HCT116 (cell line): ENCODE measurements at regions not wholly inside any gene's neighbourhood (a gene's known extent, or its start where the extent isn't known, plus 50 kb on each side); places are given as distances from the start of the nearest gene placed in this dataset.
A peak's percentile ranks its signal among the peaks of the same experiment; 100 is the strongest.

Source experiments
- ATAC-seq: fragments of 200-7000 bp; cut with Tn5 transposase; 2 replicates; pipeline ENCODE4 v1.9.1; 2020; ENCODE audit warnings: mild to moderate bottlenecking, moderate library complexity
- BruUV-seq: library from RNA; stranded (reverse); fragments of 400-500 nt; replicated peaks from 2 replicates; lab custom pipeline; 2021; lab: Mats Ljungman, UMichigan
- CTCF ChIA-PET: fragments of 300-600 bp; sonication (Branson Sonifier 250); formaldehyde crosslinking; loops from one replicate; lab custom pipeline; 2021; ENCODE audit warnings: antibody characterized with exemption; lab: Charles Lee
- POLR2A ChIA-PET: fragments of 300-600, 350-600 bp; sonication (Branson Sonifier 250); formaldehyde crosslinking; loops from one replicate; lab custom pipeline; 2021; ENCODE audit warnings: antibody characterized with exemption; lab: Charles Lee
- RAD21 ChIA-PET, 2 experiments: fragments of 300-600 bp; sonication (Branson Sonifier 250); formaldehyde crosslinking; loops; one replicate each; lab custom pipeline; 2023; ENCODE audit warnings: low total read pairs in 2 of 2; ENCODE audit not compliant: uncharacterized antibody in 2 of 2, unreplicated experiment in 2 of 2, low non-redundant PET in 1 of 2; lab: Charles Lee
- DNase-seq: peaks from one replicate; pipeline ENCODE4 v3.0.0-alpha.2; 2010; ENCODE audit warnings: low read depth, low spot score
- H2AFZ ChIP-seq: fragments of 200-600 bp; shearing (Covaris generic), sonication (generic); 2 replicates; pipeline ENCODE4 v1.6.1; 2017; ENCODE audit warnings: low read depth, mixed run types, mixed read lengths, antibody characterized with exemption, low read length; ENCODE audit not compliant: poor library complexity, severe bottlenecking
- H3K27ac ChIP-seq: 2 replicates; pipeline ENCODE4 v1.5.1; 2012; ENCODE audit warnings: low read depth, low read length
- H3K27me3 ChIP-seq: fragments of 200-600 bp; sonication (generic); 2 replicates; pipeline ENCODE4 v1.6.1; 2016; ENCODE audit warnings: mixed run types, low read length, mixed read lengths; ENCODE audit not compliant: insufficient read depth
- H3K36me3 ChIP-seq, 2 experiments: fragments of 200-500 bp in 1 of 2; fragments of 200-600 bp in 1 of 2; sonication (Bioruptor generic) in 1 of 2; sonication (generic) in 1 of 2; 2 replicates each; pipeline versions ENCODE4 v1.5.1 to v1.6.1; 2014 to 2016; ENCODE audit warnings: low read length in 2 of 2, inconsistent platforms in 1 of 2, mixed read lengths in 1 of 2, mixed run types in 1 of 2; ENCODE audit not compliant: insufficient read depth in 2 of 2, control insufficient read depth in 1 of 2
- H3K4me1 ChIP-seq, 2 experiments: fragments of 200-600 bp in 1 of 2; sonication (generic) in 1 of 2; 2 replicates each; pipeline versions ENCODE4 v1.5.1 to v1.6.1; 2012 to 2017; ENCODE audit warnings: low read length in 2 of 2, inconsistent platforms in 1 of 2, mild to moderate bottlenecking in 1 of 2, mixed read lengths in 1 of 2, mixed run types in 1 of 2, moderate library complexity in 1 of 2; ENCODE audit not compliant: insufficient read depth in 2 of 2, control insufficient read depth in 1 of 2
- H3K4me2 ChIP-seq: fragments of 200-600 bp; sonication (generic); 2 replicates; pipeline ENCODE4 v1.6.1; 2017; ENCODE audit warnings: mixed run types, low read length, mixed read lengths
- H3K4me3 ChIP-seq, 2 experiments: fragments of 200-600 bp in 1 of 2; sonication (generic) in 1 of 2; replicated peaks in 1 of 2; 2 replicates each; pipeline ENCODE4 v1.5.1; 2011 to 2016; ENCODE audit warnings: low read length in 2 of 2, control low read depth in 1 of 2, low read depth in 1 of 2, mild to moderate bottlenecking in 1 of 2, mixed read lengths in 1 of 2, mixed run types in 1 of 2
- H3K79me2 ChIP-seq: fragments of 200-600 bp; sonication (generic); 2 replicates; pipeline ENCODE4 v1.6.1; 2017; ENCODE audit warnings: mild to moderate bottlenecking, mixed run types, low read length, moderate library complexity, mixed read lengths; ENCODE audit not compliant: insufficient read depth
- H3K9ac ChIP-seq: fragments of 200-600 bp; sonication (generic); 2 replicates; pipeline ENCODE4 v1.6.1; 2016; ENCODE audit warnings: low read length, mixed read lengths
- H3K9me2 ChIP-seq: fragments of 200-600 bp; sonication (generic), shearing (Covaris generic); 2 replicates; pipeline ENCODE4 v1.6.1; 2017; ENCODE audit warnings: mixed run types, mild to moderate bottlenecking, moderate library complexity; ENCODE audit not compliant: insufficient read depth
- H3K9me3 ChIP-seq, 2 experiments: fragments of 200-500 bp in 1 of 2; fragments of 200-600 bp in 1 of 2; sonication (Bioruptor generic) in 1 of 2; sonication (generic) in 1 of 2; 2 replicates each; pipeline ENCODE4 v1.6.1; 2014 to 2017; ENCODE audit warnings: low read length in 2 of 2, mixed read lengths in 2 of 2, inconsistent platforms in 1 of 2, low read depth in 1 of 2, mild to moderate bottlenecking in 1 of 2, mixed run types in 1 of 2, moderate library complexity in 1 of 2; ENCODE audit not compliant: control insufficient read depth in 1 of 2, insufficient read depth in 1 of 2
- H4K20me1 ChIP-seq: fragments of 200-600 bp; sonication (generic), shearing (Covaris generic); 2 replicates; pipeline ENCODE4 v1.6.1; 2017; ENCODE audit warnings: mixed run types, mild to moderate bottlenecking, moderate library complexity; ENCODE audit not compliant: insufficient read depth
- CBX3 ChIP-seq: IDR thresholded peaks from 2 replicates; pipeline ENCODE4 v1.6.1; 2012; ENCODE audit warnings: low read depth
- EZH2 ChIP-seq: fragments of 200-600 bp; sonication (generic); IDR thresholded peaks from 2 replicates; pipeline ENCODE4 v1.6.1; 2017; ENCODE audit warnings: antibody characterized with exemption, mixed run types
- FOSL1 ChIP-seq: IDR thresholded peaks from 2 replicates; pipeline ENCODE4 v1.6.1; 2012; ENCODE audit warnings: low read depth
- JUND ChIP-seq: IDR thresholded peaks from 2 replicates; pipeline ENCODE4 v1.6.1; 2012
- POLR2A ChIP-seq: IDR thresholded peaks from 2 replicates; pipeline ENCODE4 v1.7.0; 2011; ENCODE audit warnings: borderline replicate concordance; ENCODE audit not compliant: insufficient read depth, insufficient read length; ENCODE audit errors: extremely low read depth
- POLR2AphosphoS5 ChIP-seq: IDR thresholded peaks from 2 replicates; pipeline ENCODE4 v1.6.1; 2011; ENCODE audit warnings: mild to moderate bottlenecking, low read depth, low read length, moderate library complexity
- REST ChIP-seq: IDR thresholded peaks from 2 replicates; pipeline ENCODE4 v1.6.1; 2012; ENCODE audit warnings: low read depth
- SIN3A ChIP-seq: IDR thresholded peaks from 2 replicates; pipeline ENCODE4 v1.6.1; 2012; ENCODE audit warnings: low read depth
- SP1 ChIP-seq: IDR thresholded peaks from 2 replicates; pipeline ENCODE4 v1.6.1; 2012; ENCODE audit warnings: low read depth
- SRF ChIP-seq: IDR thresholded peaks from 2 replicates; pipeline ENCODE4 v1.6.1; 2012; ENCODE audit warnings: low read depth
- ZFX ChIP-seq: fragments of 450-650 bp; IDR thresholded peaks from 2 replicates; pipeline ENCODE4 v1.6.1; 2017
- ZNF274 ChIP-seq: fragments of 200-500 bp; sonication (Bioruptor generic); IDR thresholded peaks from 2 replicates; pipeline ENCODE4 v1.6.1; 2014; ENCODE audit warnings: mild to moderate bottlenecking, low read depth, low read length, inconsistent platforms
- intact Hi-C: fragments of 100-400 bp; cut with micrococcal nuclease; formaldehyde crosslinking; loops from 2 replicates; pipeline ENCODE4 v1.10.0; 2022
- TF ChIP-seq, protein P1 (sequence below), 3 experiments: fragments of 200-600 bp in 1 of 3; sonication (generic) in 1 of 3; IDR thresholded peaks in 2 of 3; conservative IDR thresholded peaks in 1 of 3; 2 replicates each; pipeline ENCODE4 v1.5.1; 2012 to 2017; ENCODE audit warnings: low read depth in 2 of 3, low read length in 2 of 3, antibody characterized with exemption in 1 of 3, borderline replicate concordance in 1 of 3, control low read depth in 1 of 3, mild to moderate bottlenecking in 1 of 3, mixed read lengths in 1 of 3, mixed run types in 1 of 3, moderate library complexity in 1 of 3; ENCODE audit not compliant: insufficient read depth in 1 of 3

GRCh38 chr13:87124785-87125074 is 546.4 kb upstream of the SLITRK5 start:
- Histone ChIP-seq H3K9me3 (no peaks in the 10 kb centered on the region), H3K27me3 (no peaks in the 10 kb centered on the region), H3K4me3 (no peak overlapping the region), H3K79me2 (no peaks in the 10 kb centered on the region), H4K20me1 (no peaks in the 10 kb centered on the region), H3K36me3 (no peaks in the 10 kb centered on the region), H3K9me2 (no peaks in the 10 kb centered on the region), H3K4me1 (peaks cover 4 to 12% of the 10 kb centered on the region in 2 experiments), H2AFZ (no peak overlapping the region), H3K4me2 (peak overlapping the region; percentile 37), H3K9ac (no peak overlapping the region), H3K27ac (no peak overlapping the region)
- ATAC-seq (no peak), DNase-seq (no peak)
- no TSS peak for BruUV-seq
- TF ChIP-seq EZH2 (no peak), REST (no peak), ZFX (no peak), SIN3A (no peak), JUND (no peak), ZNF274 (no peak), CBX3 (no peak), POLR2AphosphoS5 (no peak), POLR2A (no peak), SP1 (no peak), FOSL1 (no peak), SRF (no peak)
- TF ChIP-seq, protein P1, sequence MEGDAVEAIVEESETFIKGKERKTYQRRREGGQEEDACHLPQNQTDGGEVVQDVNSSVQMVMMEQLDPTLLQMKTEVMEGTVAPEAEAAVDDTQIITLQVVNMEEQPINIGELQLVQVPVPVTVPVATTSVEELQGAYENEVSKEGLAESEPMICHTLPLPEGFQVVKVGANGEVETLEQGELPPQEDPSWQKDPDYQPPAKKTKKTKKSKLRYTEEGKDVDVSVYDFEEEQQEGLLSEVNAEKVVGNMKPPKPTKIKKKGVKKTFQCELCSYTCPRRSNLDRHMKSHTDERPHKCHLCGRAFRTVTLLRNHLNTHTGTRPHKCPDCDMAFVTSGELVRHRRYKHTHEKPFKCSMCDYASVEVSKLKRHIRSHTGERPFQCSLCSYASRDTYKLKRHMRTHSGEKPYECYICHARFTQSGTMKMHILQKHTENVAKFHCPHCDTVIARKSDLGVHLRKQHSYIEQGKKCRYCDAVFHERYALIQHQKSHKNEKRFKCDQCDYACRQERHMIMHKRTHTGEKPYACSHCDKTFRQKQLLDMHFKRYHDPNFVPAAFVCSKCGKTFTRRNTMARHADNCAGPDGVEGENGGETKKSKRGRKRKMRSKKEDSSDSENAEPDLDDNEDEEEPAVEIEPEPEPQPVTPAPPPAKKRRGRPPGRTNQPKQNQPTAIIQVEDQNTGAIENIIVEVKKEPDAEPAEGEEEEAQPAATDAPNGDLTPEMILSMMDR (IDR thresholded peaks at IDR 0.05 in 2 of 3, conservative IDR thresholded peaks at IDR 0.05 in 1 of 3; ENCODE audit: borderline replicate concordance in 1 of 3, insufficient read depth in 1 of 3, low read depth in 2 of 3, low read length in 2 of 3), result no peak
- intact Hi-C loops, result no loop called here
- CTCF ChIA-PET, result no interaction called here
- POLR2A ChIA-PET, result no interaction called here
- RAD21 ChIA-PET, result no interaction called here
